Astrocyte (in vitro differentiated cells and primary cell): ENCODE measurements at regions not wholly inside any gene's neighbourhood (a gene's known extent, or its start where the extent isn't known, plus 50 kb on each side); places are given as distances from the start of the nearest gene placed in this dataset.
A peak's percentile ranks its signal among the peaks of the same experiment; 100 is the strongest.

Experiments used
- DNase-seq: peaks from one replicate; pipeline ENCODE4 v3.0.0-alpha.2; 2010; ENCODE audit warnings: low read depth
- FAIRE-seq: peaks from 2 replicates; lab custom pipeline; 2011; peaks lifted over from hg19 to GRCh38; lab: Jason Lieb, UNC
- H2AFZ ChIP-seq: 2 replicates; pipeline ENCODE4 v1.6.0; 2012; ENCODE audit warnings: low read depth, low read length, inconsistent platforms
- H3K27ac ChIP-seq: 2 replicates; pipeline ENCODE4 v1.5.1; 2011; ENCODE audit warnings: low read depth, low read length, inconsistent platforms
- H3K27me3 ChIP-seq: 2 replicates; pipeline ENCODE4 v1.6.0; 2011; ENCODE audit warnings: low read length, inconsistent platforms; ENCODE audit not compliant: insufficient read depth
- H3K36me3 ChIP-seq: 2 replicates; pipeline ENCODE4 v1.5.1; 2011; ENCODE audit warnings: low read length, inconsistent platforms; ENCODE audit not compliant: insufficient read depth
- H3K4me1 ChIP-seq: 2 replicates; pipeline ENCODE4 v1.5.1; 2011; ENCODE audit warnings: low read length, inconsistent platforms; ENCODE audit not compliant: insufficient read depth
- H3K4me2 ChIP-seq: 2 replicates; pipeline ENCODE4 v1.6.0; 2012; ENCODE audit warnings: low read length, inconsistent platforms
- H3K4me3 ChIP-seq: 2 replicates; pipeline ENCODE4 v1.5.1; 2011; ENCODE audit warnings: low read depth, mild to moderate bottlenecking, low read length, inconsistent platforms; ENCODE audit not compliant: insufficient read depth
- H3K79me2 ChIP-seq: 2 replicates; pipeline ENCODE4 v1.6.0; 2012; ENCODE audit warnings: mild to moderate bottlenecking, low read length, inconsistent platforms; ENCODE audit not compliant: insufficient read depth
- H3K9ac ChIP-seq: 2 replicates; pipeline ENCODE4 v1.6.0; 2012; ENCODE audit warnings: mild to moderate bottlenecking, low read length, inconsistent platforms
- H3K9me3 ChIP-seq: 2 replicates; pipeline ENCODE4 v1.5.1; 2012; ENCODE audit warnings: low read depth, mild to moderate bottlenecking, low read length, inconsistent platforms; ENCODE audit not compliant: insufficient read depth
- H4K20me1 ChIP-seq: 2 replicates; pipeline ENCODE4 v1.6.0; 2012; ENCODE audit warnings: low read length, inconsistent platforms; ENCODE audit not compliant: insufficient read depth
- H3K27ac Mint-ChIP-seq: one replicate; pipeline ENCODE4 v1.8.0; 2021; ENCODE audit warnings: mild to moderate bottlenecking, mixed read lengths; ENCODE audit not compliant: unreplicated experiment
- H3K27me3 Mint-ChIP-seq: one replicate; pipeline ENCODE4 v1.8.0; 2021; ENCODE audit warnings: low read depth, mixed read lengths; ENCODE audit not compliant: unreplicated experiment
- H3K36me3 Mint-ChIP-seq: one replicate; pipeline ENCODE4 v1.8.0; 2021; ENCODE audit warnings: low read depth, mixed read lengths; ENCODE audit not compliant: unreplicated experiment
- H3K4me1 Mint-ChIP-seq: one replicate; pipeline ENCODE4 v1.8.0; 2021; ENCODE audit warnings: low read depth, mixed read lengths; ENCODE audit not compliant: unreplicated experiment
- H3K4me3 Mint-ChIP-seq: one replicate; pipeline ENCODE4 v1.8.0; 2021; ENCODE audit warnings: mild to moderate bottlenecking, moderate library complexity, mixed read lengths; ENCODE audit not compliant: unreplicated experiment
- H3K9me3 Mint-ChIP-seq: one replicate; pipeline ENCODE4 v1.8.0; 2021; ENCODE audit warnings: mild to moderate bottlenecking, mixed read lengths; ENCODE audit not compliant: unreplicated experiment
- CTCF ChIP-seq: IDR thresholded peaks from 2 replicates; pipeline ENCODE4 v1.5.1; 2011; ENCODE audit warnings: low read depth, mild to moderate bottlenecking, inconsistent platforms, low read length, moderate library complexity; ENCODE audit not compliant: insufficient read depth
- EZH2 ChIP-seq: IDR thresholded peaks from 2 replicates; pipeline ENCODE4 v1.6.1; 2012; ENCODE audit warnings: mild to moderate bottlenecking, low read length, inconsistent platforms; ENCODE audit not compliant: insufficient read depth

DNA sequence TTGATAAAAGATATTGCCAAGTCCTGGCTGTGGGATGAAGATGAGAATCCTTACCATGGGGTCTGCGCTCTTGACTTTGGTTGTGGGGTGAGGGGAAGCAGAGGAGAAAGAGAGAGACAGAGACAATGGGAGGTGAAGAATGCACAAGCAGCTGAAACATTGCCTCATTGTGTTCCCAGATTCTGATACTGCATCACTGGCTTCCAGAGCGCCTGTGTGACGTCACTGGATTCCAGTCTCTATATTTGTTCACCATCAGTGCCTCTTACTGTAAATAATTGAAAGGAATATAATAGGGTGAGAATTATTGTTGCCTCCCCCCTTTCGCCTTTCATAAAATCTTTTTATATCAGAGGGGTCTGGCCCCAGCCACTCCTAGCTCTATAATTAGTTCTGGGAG is 188.9 kb upstream of the NTF3 start:
- no peak overlapping the region for H3K27ac ChIP-seq
- FAIRE-seq: no peak
- no peak overlapping the region for H3K9ac ChIP-seq
- H3K79me2 ChIP-seq: no peaks in the 10 kb centered on the region
- H2AFZ ChIP-seq: no peak overlapping the region
- no peaks in the 10 kb centered on the region for H3K4me1 ChIP-seq
- no peaks in the 10 kb centered on the region for H4K20me1 ChIP-seq
- Mint-ChIP-seq H3K27me3 (peaks cover 24% of the 10 kb centered on the region), H3K27ac (no peak overlapping the region), H3K4me1 (peaks cover 24% of the 10 kb centered on the region), H3K9me3 (peaks cover 3% of the 10 kb centered on the region), H3K4me3 (no peak overlapping the region), H3K36me3 (no peaks in the 10 kb centered on the region)
- no peaks in the 10 kb centered on the region for H3K36me3 ChIP-seq
- H3K27me3 ChIP-seq: no peaks in the 10 kb centered on the region
- H3K9me3 ChIP-seq: no peaks in the 10 kb centered on the region
- TF ChIP-seq EZH2 (no peak), CTCF (no peak)
- no peak overlapping the region for H3K4me2 ChIP-seq
- no peak overlapping the region for H3K4me3 ChIP-seq
- no peak for DNase-seq

DNA sequence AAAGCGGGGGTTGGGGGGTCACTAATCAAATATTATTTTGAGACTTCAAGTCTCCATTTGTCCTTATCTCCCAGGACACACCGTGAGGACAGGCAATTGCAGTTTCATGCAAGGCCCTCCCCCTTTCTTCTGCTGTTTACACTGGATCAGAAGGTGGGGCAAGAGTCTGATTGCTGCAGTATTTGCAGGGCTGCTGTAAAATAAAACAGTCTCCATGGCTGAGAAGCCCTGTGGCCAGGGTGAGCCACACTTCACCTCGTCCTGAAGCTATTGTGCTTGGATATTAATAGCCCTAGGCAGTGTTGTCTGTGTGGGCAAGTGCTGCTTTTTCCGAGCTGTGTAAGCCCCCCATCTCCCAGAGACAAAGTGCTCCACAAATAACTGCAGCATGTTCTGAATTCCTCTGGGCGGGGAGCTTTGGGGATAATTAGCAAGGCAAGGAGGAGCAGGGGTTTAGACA is 187.4 kb upstream of the NTF3 start:
- Histone ChIP-seq H3K9ac (no peak overlapping the region), H3K4me2 (no peak overlapping the region), H2AFZ (no peak overlapping the region), H3K79me2 (no peaks in the 10 kb centered on the region), H3K36me3 (no peaks in the 10 kb centered on the region), H3K4me1 (no peaks in the 10 kb centered on the region), H4K20me1 (no peaks in the 10 kb centered on the region), H3K27ac (no peak overlapping the region), H3K4me3 (no peak overlapping the region), H3K9me3 (no peaks in the 10 kb centered on the region), H3K27me3 (no peaks in the 10 kb centered on the region)
- peaks cover 24% of the 10 kb centered on the region for H3K4me1 Mint-ChIP-seq
- H3K27me3 Mint-ChIP-seq: peaks cover 20% of the 10 kb centered on the region
- no peak for DNase-seq
- TF ChIP-seq CTCF (no peak), EZH2 (no peak)
- H3K4me3 Mint-ChIP-seq: no peak overlapping the region
- no peak overlapping the region for H3K27ac Mint-ChIP-seq
- no peak for FAIRE-seq
- peaks cover 3% of the 10 kb centered on the region for H3K9me3 Mint-ChIP-seq
- no peaks in the 10 kb centered on the region for H3K36me3 Mint-ChIP-seq

- H3K36me3 Mint-ChIP-seq: no peaks in the 10 kb centered on the region
- Histone ChIP-seq H3K4me3 (no peak overlapping the region), H3K27me3 (no peaks in the 10 kb centered on the region), H2AFZ (no peak overlapping the region), H3K4me2 (no peak overlapping the region), H3K36me3 (no peaks in the 10 kb centered on the region), H3K27ac (no peak overlapping the region), H3K79me2 (no peaks in the 10 kb centered on the region), H3K9ac (no peak overlapping the region), H4K20me1 (no peaks in the 10 kb centered on the region), H3K4me1 (no peaks in the 10 kb centered on the region), H3K9me3 (no peaks in the 10 kb centered on the region)
- H3K4me1 Mint-ChIP-seq: peaks cover 24% of the 10 kb centered on the region
- H3K4me3 Mint-ChIP-seq: no peak overlapping the region
- FAIRE-seq (no peak), DNase-seq (no peak)
- H3K27ac Mint-ChIP-seq: peak overlapping the region; percentile 55
- peaks cover 20% of the 10 kb centered on the region for H3K27me3 Mint-ChIP-seq
- H3K9me3 Mint-ChIP-seq: no peaks in the 10 kb centered on the region
- TF ChIP-seq EZH2: no peak
- no peak for TF ChIP-seq CTCF
These were observed 185.7 kb upstream of the NTF3 start for GRCh38 chr12:5246196-5246595.
